H9 (cell line): ENCODE measurements at regions not wholly inside any gene's neighbourhood (a gene's known extent, or its start where the extent isn't known, plus 50 kb on each side); places are given as distances from the start of the nearest gene placed in this dataset.

Experiments used
- DNase-seq: peaks from one replicate; pipeline ENCODE4 v3.0.0-alpha.2; 2017
- H2AFZ ChIP-seq: one replicate; pipeline ENCODE4 v1.6.1; 2013; ENCODE audit warnings: mild to moderate bottlenecking, low read length, control low read depth, moderate library complexity
- H2AK5ac ChIP-seq: 2 replicates; pipeline ENCODE4 v1.6.1; 2013; ENCODE audit warnings: low read length, control low read depth, mixed read lengths; ENCODE audit not compliant: insufficient read length
- H2BK120ac ChIP-seq: one replicate; pipeline ENCODE4 v1.6.1; 2013; ENCODE audit warnings: low read depth, mild to moderate bottlenecking, low read length, control low read depth, inconsistent platforms; ENCODE audit not compliant: poor library complexity, severe bottlenecking
- H2BK12ac ChIP-seq: 2 replicates; pipeline ENCODE4 v1.6.1; 2013; ENCODE audit warnings: low read length, control low read depth, mixed read lengths, low read depth; ENCODE audit not compliant: insufficient read length
- H2BK15ac ChIP-seq: 2 replicates; pipeline ENCODE4 v1.6.1; 2013; ENCODE audit warnings: low read depth, low read length, control low read depth
- H2BK20ac ChIP-seq: one replicate; pipeline ENCODE4 v1.6.1; 2013; ENCODE audit warnings: low read depth, mild to moderate bottlenecking, low read length, control low read depth, inconsistent platforms; ENCODE audit not compliant: poor library complexity, severe bottlenecking
- H2BK5ac ChIP-seq: 2 replicates; pipeline ENCODE4 v1.6.1; 2013; ENCODE audit warnings: low read length, control low read depth, mixed read lengths; ENCODE audit not compliant: insufficient read length
- H3K14ac ChIP-seq: 2 replicates; pipeline ENCODE4 v1.6.1; 2013; ENCODE audit warnings: low read length, control low read depth; ENCODE audit not compliant: insufficient read depth
- H3K18ac ChIP-seq: 2 replicates; pipeline ENCODE4 v1.6.1; 2013; ENCODE audit warnings: low read depth, mild to moderate bottlenecking, mixed read lengths, low read length, control low read depth; ENCODE audit not compliant: insufficient read length
- H3K23ac ChIP-seq: 2 replicates; pipeline ENCODE4 v1.6.1; 2013; ENCODE audit warnings: low read length, control low read depth, mixed read lengths, low read depth; ENCODE audit not compliant: insufficient read length
- H3K23me2 ChIP-seq: 2 replicates; pipeline ENCODE4 v1.6.1; 2013; ENCODE audit warnings: low read depth, mild to moderate bottlenecking, mixed read lengths, low read length, control low read depth; ENCODE audit not compliant: insufficient read length, poor library complexity, severe bottlenecking
- H3K27ac ChIP-seq: 2 replicates; pipeline ENCODE4 v1.5.1; 2013; ENCODE audit warnings: low read length, control low read depth, mixed read lengths, low read depth; ENCODE audit not compliant: insufficient read length
- H3K27me3 ChIP-seq: 2 replicates; pipeline ENCODE4 v1.6.1; 2013; ENCODE audit warnings: low read length, control low read depth, inconsistent platforms; ENCODE audit not compliant: insufficient read depth
- H3K4ac ChIP-seq: 2 replicates; pipeline ENCODE4 v1.6.1; 2013; ENCODE audit warnings: low read depth, mild to moderate bottlenecking, control low read depth, inconsistent platforms, low read length, moderate library complexity
- H3K4me1 ChIP-seq: 2 replicates; pipeline ENCODE4 v1.6.1; 2013; ENCODE audit warnings: low read length, control low read depth, inconsistent platforms; ENCODE audit not compliant: insufficient read depth
- H3K4me2 ChIP-seq: 2 replicates; pipeline ENCODE4 v1.6.1; 2013; ENCODE audit warnings: low read length, control low read depth, mixed read lengths; ENCODE audit not compliant: insufficient read length, insufficient read depth
- H3K56ac ChIP-seq: 2 replicates; pipeline ENCODE4 v1.6.1; 2013; ENCODE audit warnings: low read depth, mild to moderate bottlenecking, mixed read lengths, low read length, control low read depth; ENCODE audit not compliant: insufficient read length
- H3K79me1 ChIP-seq: 2 replicates; pipeline ENCODE4 v1.6.1; 2013; ENCODE audit warnings: low read depth, mild to moderate bottlenecking, moderate library complexity, low read length, control low read depth, inconsistent platforms; ENCODE audit not compliant: insufficient read depth, poor library complexity, severe bottlenecking
- H3K79me2 ChIP-seq: 2 replicates; pipeline ENCODE4 v1.6.1; 2013; ENCODE audit warnings: low read length, control low read depth, inconsistent platforms; ENCODE audit not compliant: insufficient read depth
- H3K9ac ChIP-seq: 2 replicates; pipeline ENCODE4 v1.6.1; 2013; ENCODE audit warnings: low read length, control low read depth, mixed read lengths; ENCODE audit not compliant: insufficient read length; ENCODE audit errors: extremely low read depth
- H3K9me3 ChIP-seq: one replicate; pipeline ENCODE4 v1.6.1; 2013; ENCODE audit warnings: low read depth, low read length, inconsistent platforms; ENCODE audit not compliant: control insufficient read depth
- H3T11ph ChIP-seq: one replicate; pipeline ENCODE4 v1.6.1; 2013; ENCODE audit warnings: mild to moderate bottlenecking, low read length, control low read depth, inconsistent platforms
- H4K20me1 ChIP-seq: one replicate; pipeline ENCODE4 v1.6.1; 2013; ENCODE audit not compliant: control insufficient read depth, insufficient read length, insufficient read depth
- H4K5ac ChIP-seq: 2 replicates; pipeline ENCODE4 v1.6.1; 2013; ENCODE audit warnings: low read depth, mild to moderate bottlenecking, mixed read lengths, low read length, control low read depth; ENCODE audit not compliant: insufficient read length
- H4K8ac ChIP-seq: replicated peaks from 2 replicates; pipeline ENCODE4 v1.6.1; 2013; ENCODE audit warnings: low read length, control low read depth, mixed read lengths, low read depth; ENCODE audit not compliant: insufficient read length
- H4K91ac ChIP-seq: 2 replicates; pipeline ENCODE4 v1.6.1; 2013; ENCODE audit warnings: low read depth, mild to moderate bottlenecking, moderate library complexity, mixed read lengths, low read length, control low read depth; ENCODE audit not compliant: insufficient read length
- H3K27ac Mint-ChIP-seq, 3 experiments: 2 replicates in 2 of 3; 3 replicates in 1 of 3; pipeline ENCODE4 v1.8.0; 2020 to 2021; ENCODE audit warnings: mixed read lengths in 3 of 3, mild to moderate bottlenecking in 1 of 3, moderate library complexity in 1 of 3
- H3K27me3 Mint-ChIP-seq: 2 replicates; pipeline ENCODE4 v1.8.0; 2021; ENCODE audit warnings: low read depth, mild to moderate bottlenecking, moderate library complexity, mixed read lengths
- H3K36me3 Mint-ChIP-seq, 3 experiments: 2 replicates in 2 of 3; 3 replicates in 1 of 3; pipeline ENCODE4 v1.8.0; 2020 to 2021; ENCODE audit warnings: low read depth in 3 of 3, mixed read lengths in 3 of 3; ENCODE audit not compliant: insufficient read depth in 1 of 3
- H3K4me1 Mint-ChIP-seq, 2 experiments: 2 replicates each; pipeline ENCODE4 v1.8.0; 2020; ENCODE audit warnings: mixed read lengths in 2 of 2
- H3K4me3 Mint-ChIP-seq, 2 experiments: 2 replicates in 1 of 2; 3 replicates in 1 of 2; pipeline ENCODE4 v1.8.0; 2020 to 2021; ENCODE audit warnings: mild to moderate bottlenecking in 2 of 2, mixed read lengths in 2 of 2, moderate library complexity in 1 of 2
- H3K9me3 Mint-ChIP-seq, 2 experiments: 2 replicates in 1 of 2; 3 replicates in 1 of 2; pipeline ENCODE4 v1.8.0; 2020; ENCODE audit warnings: mild to moderate bottlenecking in 2 of 2, mixed read lengths in 2 of 2, moderate library complexity in 1 of 2
- CTCF ChIP-seq: fragments of 200-600 bp; sonication (generic); conservative IDR thresholded peaks from 3 replicates; pipeline ENCODE4 v1.8.0; 2021; ENCODE audit warnings: antibody characterized with exemption, mild to moderate bottlenecking
- WGBS: extraction: QIAGEN DNeasy Blood & Tissue Kit; methylation state at CpG from one replicate; pipeline ENCODE4 v1.1.7; 2013; ENCODE audit warnings: missing lambda C conversion rate, low lambda C conversion rate, mixed read lengths; ENCODE audit not compliant: insufficient read length; ENCODE audit errors: extremely low coverage; 5-methylcytosine and 5-hydroxymethylcytosine counted together

- no peak overlapping the region for H3K27ac Mint-ChIP-seq
- Histone ChIP-seq H3K23me2 (no peaks in the 10 kb centered on the region), H2BK120ac (no peak overlapping the region), H3T11ph (no peak overlapping the region), H2BK5ac (no peak overlapping the region), H3K4me1 (no peaks in the 10 kb centered on the region), H3K4me2 (no peak overlapping the region), H3K9me3 (no peaks in the 10 kb centered on the region), H2AK5ac (no peak overlapping the region), H4K20me1 (no peaks in the 10 kb centered on the region), H2BK20ac (no peak overlapping the region), H3K23ac (no peak overlapping the region), H4K91ac (no peak overlapping the region), H3K27me3 (no peaks in the 10 kb centered on the region), H3K14ac (no peak overlapping the region), H4K8ac (no peak overlapping the region), H2BK15ac (no peak overlapping the region), H3K4ac (no peak overlapping the region), H3K79me2 (no peaks in the 10 kb centered on the region), H3K27ac (no peak overlapping the region), H3K9ac (no peak overlapping the region), H3K56ac (no peak overlapping the region), H3K18ac (no peak overlapping the region), H4K5ac (no peak overlapping the region), H3K79me1 (no peaks in the 10 kb centered on the region), H2BK12ac (no peak overlapping the region), H2AFZ (no peak overlapping the region)
- H3K36me3 Mint-ChIP-seq, result no peaks in the 10 kb centered on the region
- H3K9me3 Mint-ChIP-seq, result no peaks in the 10 kb centered on the region
- no peaks in the 10 kb centered on the region; a peak in 1 of 4 replicates for H3K4me1 Mint-ChIP-seq
- no CpG with 5 or more reads among the region's 3 CpGs for WGBS
- TF ChIP-seq CTCF, result no peak
- H3K27me3 Mint-ChIP-seq, result no peaks in the 10 kb centered on the region
- DNase-seq, result no peak
- H3K4me3 Mint-ChIP-seq, result no peak overlapping the region
Measured at GRCh38 chr4:111712093-111712677, 433.1 kb upstream of the FAM241A start.
